Neural cell (in vitro differentiated cells): ENCODE measurements at regions not wholly inside any gene's neighbourhood (a gene's known extent, or its start where the extent isn't known, plus 50 kb on each side); places are given as distances from the start of the nearest gene placed in this dataset.

Source experiments
- H2AFZ ChIP-seq: fragments of 200-600, 300-800 bp; sonication (generic), shearing (Covaris generic); 2 replicates; pipeline ENCODE4 v1.6.0; 2014; ENCODE audit warnings: low read depth, mild to moderate bottlenecking, antibody characterized with exemption, low read length, moderate library complexity
- H3F3A ChIP-seq: fragments of 200-600 bp; shearing (Covaris generic); 2 replicates; pipeline ENCODE4 v1.6.1; 2016; ENCODE audit warnings: mild to moderate bottlenecking, moderate library complexity, mixed read lengths, antibody characterized with exemption, low read length; ENCODE audit not compliant: insufficient read depth, poor library complexity, severe bottlenecking
- H3K27ac ChIP-seq: fragments of 200-600, 300-800 bp; sonication (generic), shearing (Covaris generic); 2 replicates; pipeline ENCODE4 v1.5.1; 2014; ENCODE audit warnings: mild to moderate bottlenecking, low read length, moderate library complexity
- H3K27me3 ChIP-seq: fragments of 300-800, 200-600 bp; sonication (generic), shearing (Covaris generic); 2 replicates; pipeline ENCODE4 v1.6.0; 2014; ENCODE audit warnings: mild to moderate bottlenecking, low read depth, low read length, moderate library complexity; ENCODE audit not compliant: insufficient read depth
- H3K36me3 ChIP-seq: fragments of 300-800, 200-600 bp; sonication (generic), shearing (Covaris generic); 2 replicates; pipeline ENCODE4 v1.5.1; 2014; ENCODE audit warnings: mild to moderate bottlenecking, antibody characterized with exemption, low read length, moderate library complexity; ENCODE audit not compliant: insufficient read depth
- H3K4me2 ChIP-seq: fragments of 300-800, 200-600 bp; sonication (generic), shearing (Covaris generic); 2 replicates; pipeline ENCODE4 v1.6.0; 2014; ENCODE audit warnings: mild to moderate bottlenecking, low read length
- H3K4me3 ChIP-seq: fragments of 300-800, 200-600 bp; sonication (generic), shearing (Covaris generic); 2 replicates; pipeline ENCODE4 v1.5.1; 2014; ENCODE audit warnings: mild to moderate bottlenecking, low read length, moderate library complexity
- H3K79me2 ChIP-seq: fragments of 200-600 bp; shearing (Covaris generic); replicated peaks from 2 replicates; pipeline ENCODE4 v1.6.0; 2014; ENCODE audit warnings: mild to moderate bottlenecking, low read length, moderate library complexity; ENCODE audit not compliant: insufficient read depth
- H3K9ac ChIP-seq: fragments of 300-800, 200-600 bp; sonication (generic), shearing (Covaris generic); 2 replicates; pipeline ENCODE4 v1.6.1; 2016; ENCODE audit warnings: mild to moderate bottlenecking, low read length, mixed read lengths
- H3K9me2 ChIP-seq: fragments of 200-600 bp; shearing (Covaris generic); 2 replicates; pipeline ENCODE4 v1.6.1; 2016; ENCODE audit warnings: mild to moderate bottlenecking, low read length, mixed read lengths; ENCODE audit not compliant: insufficient read depth
- H3K9me3 ChIP-seq: fragments of 200-600, 300-800 bp; sonication (generic), shearing (Covaris generic); 2 replicates; pipeline ENCODE4 v1.6.1; 2016; ENCODE audit warnings: mild to moderate bottlenecking, mixed run types, low read length, moderate library complexity, mixed read lengths
- H4K20me1 ChIP-seq: fragments of 200-600 bp; shearing (Covaris generic); 2 replicates; pipeline ENCODE4 v1.6.1; 2016; ENCODE audit warnings: mild to moderate bottlenecking, mixed run types; ENCODE audit not compliant: insufficient read depth
- CTCF ChIP-seq: fragments of 450-650 bp; IDR thresholded peaks from 2 replicates; pipeline ENCODE4 v1.5.1; 2014; ENCODE audit warnings: antibody characterized with exemption, mild to moderate bottlenecking, moderate library complexity; ENCODE audit not compliant: poor library complexity, severe bottlenecking
- EP300 ChIP-seq: fragments of 450-650 bp; conservative IDR thresholded peaks from 2 replicates; pipeline ENCODE4 v1.6.1; 2014; ENCODE audit warnings: antibody characterized with exemption, mild to moderate bottlenecking, moderate library complexity; ENCODE audit not compliant: poor library complexity, severe bottlenecking
- EZH2 ChIP-seq: fragments of 200-600, 300-800 bp; shearing (Covaris generic), sonication (generic); IDR thresholded peaks from 2 replicates; pipeline ENCODE4 v1.6.1; 2014; ENCODE audit warnings: antibody characterized with exemption, low read length, borderline replicate concordance, mild to moderate bottlenecking; ENCODE audit not compliant: insufficient read depth, poor library complexity, severe bottlenecking
- MXI1 ChIP-seq: fragments of 450-650 bp; conservative IDR thresholded peaks from 2 replicates; pipeline ENCODE4 v1.6.1; 2014; ENCODE audit warnings: antibody characterized with exemption, mild to moderate bottlenecking; ENCODE audit not compliant: poor library complexity, severe bottlenecking
- POLR2AphosphoS5 ChIP-seq: IDR thresholded peaks from 2 replicates; pipeline ENCODE4 v1.6.1; 2012
- RAD21 ChIP-seq: fragments of 450-650 bp; conservative IDR thresholded peaks from 2 replicates; pipeline ENCODE4 v1.6.1; 2014; ENCODE audit warnings: antibody characterized with exemption, mild to moderate bottlenecking, moderate library complexity
- REST ChIP-seq: IDR thresholded peaks from 2 replicates; pipeline ENCODE4 v1.6.1; 2012; ENCODE audit warnings: borderline replicate concordance
- SMC3 ChIP-seq: fragments of 450-650 bp; conservative IDR thresholded peaks from 2 replicates; pipeline ENCODE4 v1.6.1; 2014; ENCODE audit warnings: antibody characterized with exemption, mild to moderate bottlenecking, moderate library complexity; ENCODE audit not compliant: poor library complexity
- TAF1 ChIP-seq: IDR thresholded peaks from 2 replicates; pipeline ENCODE4 v1.6.1; 2012; ENCODE audit warnings: low read depth

- Histone ChIP-seq H3K9me3 (no peaks in the 10 kb centered on the region), H2AFZ (no peak overlapping the region), H3K27ac (no peak overlapping the region), H3K79me2 (no peaks in the 10 kb centered on the region), H3K27me3 (no peaks in the 10 kb centered on the region), H3K4me2 (no peak overlapping the region), H3K9me2 (no peaks in the 10 kb centered on the region), H3K36me3 (no peaks in the 10 kb centered on the region), H3F3A (no peaks in the 10 kb centered on the region), H4K20me1 (no peaks in the 10 kb centered on the region), H3K4me3 (no peak overlapping the region), H3K9ac (no peak overlapping the region)
- no peak for TF ChIP-seq REST
- no peak for TF ChIP-seq TAF1
- no peak for TF ChIP-seq POLR2AphosphoS5
- TF ChIP-seq CTCF, result no peak
- no peak for TF ChIP-seq EP300
- TF ChIP-seq RAD21, result no peak
- TF ChIP-seq EZH2, result no peak
- no peak for TF ChIP-seq SMC3
- no peak for TF ChIP-seq MXI1
Measured at GRCh38 chr2:81334046-81334445, 1029.5 kb upstream of the LRRTM1 start.

DNA sequence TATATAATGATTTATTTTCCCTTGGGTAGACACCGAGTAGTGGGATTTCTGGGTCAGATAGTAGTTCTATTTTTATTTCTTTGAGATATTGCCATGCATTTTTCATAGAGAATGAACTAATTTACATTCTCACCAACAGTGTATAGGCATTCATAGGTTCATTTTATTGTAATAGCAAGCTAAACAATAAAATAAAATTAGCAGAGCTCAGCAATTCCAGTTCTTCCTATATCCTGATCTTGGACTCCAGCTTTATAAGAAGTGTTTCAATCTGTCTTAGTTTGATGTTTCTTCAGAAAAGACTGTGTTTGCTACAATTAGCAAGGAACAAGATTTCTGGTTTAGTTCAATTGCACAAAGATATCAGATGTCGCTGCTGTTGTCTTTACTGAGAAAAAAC lies 1024.4 kb upstream of the LRRTM1 start:
- no peak for TF ChIP-seq SMC3
- TF ChIP-seq EP300, result no peak
- TF ChIP-seq REST, result no peak
- no peak for TF ChIP-seq MXI1
- TF ChIP-seq POLR2AphosphoS5, result no peak
- TF ChIP-seq EZH2, result no peak
- TF ChIP-seq RAD21, result no peak
- no peak for TF ChIP-seq CTCF
- TF ChIP-seq TAF1, result no peak

More for the DNA sequence above, 1024.4 kb upstream of the LRRTM1 start:
- Histone ChIP-seq H3K36me3 (no peaks in the 10 kb centered on the region), H3K27ac (no peak overlapping the region), H3K79me2 (no peaks in the 10 kb centered on the region), H3K9ac (no peak overlapping the region), H3K9me2 (no peaks in the 10 kb centered on the region), H2AFZ (no peak overlapping the region), H3K9me3 (no peaks in the 10 kb centered on the region), H3K27me3 (no peaks in the 10 kb centered on the region), H3K4me3 (no peak overlapping the region), H4K20me1 (no peaks in the 10 kb centered on the region), H3K4me2 (no peak overlapping the region), H3F3A (no peaks in the 10 kb centered on the region)
